ENCODE measurements at regions not wholly inside any gene's neighbourhood (a gene's known extent, or its start where the extent isn't known, plus 50 kb on each side); places are given as distances from the start of the nearest gene placed in this dataset.

- H3K9me3 ChIP-seq, result peaks cover 10% of the 10 kb centered on the region
- no peak overlapping the region for H3K27ac ChIP-seq
- DNase-seq (ENCODE audit: low spot score) (no peak), ATAC-seq (ENCODE audit: insufficient number of reproducible peaks, low FRiP score, low read depth) (no peak)
- no peak for TF ChIP-seq CTCF (IDR thresholded peaks at IDR 0.05)
- H3K27me3 ChIP-seq (replicated peaks; ENCODE audit: insufficient read depth), result no peaks in the 10 kb centered on the region
- H3K36me3 ChIP-seq, result no peaks in the 10 kb centered on the region
- no peak overlapping the region for H3K4me3 ChIP-seq
- H3K4me1 ChIP-seq (ENCODE audit: control insufficient read depth in 1 of 2, low read depth in 2 of 2), result no peaks in the 10 kb centered on the region
These were observed 335.2 kb downstream of the DTWD2 start for GRCh38 chr5:118653183-118653582.

GRCh38 chr5:118651002-118651401, 337.3 kb downstream of the DTWD2 start:
- Histone ChIP-seq H3K9me3 (no peaks in the 10 kb centered on the region), H3K27ac (no peak overlapping the region), H3K4me1 (ENCODE audit: control insufficient read depth in 1 of 2, low read depth in 2 of 2) (no peaks in the 10 kb centered on the region), H3K27me3 (replicated peaks; ENCODE audit: insufficient read depth) (no peaks in the 10 kb centered on the region), H3K4me3 (no peak overlapping the region), H3K36me3 (no peaks in the 10 kb centered on the region)
- DNase-seq (ENCODE audit: low spot score), result no peak
- no peak for ATAC-seq (ENCODE audit: insufficient number of reproducible peaks, low FRiP score, low read depth)
- TF ChIP-seq CTCF (IDR thresholded peaks at IDR 0.05), result no peak

- H3K4me1 ChIP-seq (ENCODE audit: control insufficient read depth in 1 of 2, low read depth in 2 of 2), result no peaks in the 10 kb centered on the region
- no peak overlapping the region for H3K4me3 ChIP-seq
- no peaks in the 10 kb centered on the region for H3K36me3 ChIP-seq
- no peaks in the 10 kb centered on the region for H3K27me3 ChIP-seq (replicated peaks; ENCODE audit: insufficient read depth)
- no peak for DNase-seq (ENCODE audit: low spot score)
- no peaks in the 10 kb centered on the region for H3K9me3 ChIP-seq
- ATAC-seq (ENCODE audit: insufficient number of reproducible peaks, low FRiP score, low read depth), result no peak
- TF ChIP-seq CTCF (IDR thresholded peaks at IDR 0.05), result no peak
- no peak overlapping the region for H3K27ac ChIP-seq
These were observed 340.8 kb downstream of the DTWD2 start for GRCh38 chr5:118647587-118647986.

- TF ChIP-seq CTCF (IDR thresholded peaks at IDR 0.05), result no peak
These were observed 341.4 kb downstream of the DTWD2 start for GRCh38 chr5:118646917-118647316.

GRCh38 chr5:118637947-118638670, 350.2 kb downstream of the DTWD2 start:
- Histone ChIP-seq H3K36me3 (no peaks in the 10 kb centered on the region), H3K4me1 (ENCODE audit: control insufficient read depth in 1 of 2, low read depth in 2 of 2) (no peaks in the 10 kb centered on the region), H3K9me3 (peaks cover 7% of the 10 kb centered on the region), H3K4me3 (no peak overlapping the region), H3K27ac (no peak overlapping the region), H3K27me3 (replicated peaks; ENCODE audit: insufficient read depth) (no peaks in the 10 kb centered on the region)
- no peak for TF ChIP-seq CTCF (IDR thresholded peaks at IDR 0.05)
- DNase-seq (ENCODE audit: low spot score) (no peak), ATAC-seq (ENCODE audit: insufficient number of reproducible peaks, low FRiP score, low read depth) (no peak)

More at GRCh38 chr5:118646917-118647316, 341.4 kb downstream of the DTWD2 start:
- Histone ChIP-seq H3K4me1 (ENCODE audit: control insufficient read depth in 1 of 2, low read depth in 2 of 2) (no peaks in the 10 kb centered on the region), H3K27me3 (replicated peaks; ENCODE audit: insufficient read depth) (no peaks in the 10 kb centered on the region), H3K36me3 (no peaks in the 10 kb centered on the region), H3K4me3 (no peak overlapping the region), H3K9me3 (no peaks in the 10 kb centered on the region), H3K27ac (no peak overlapping the region)
- DNase-seq (ENCODE audit: low spot score) (no peak), ATAC-seq (ENCODE audit: insufficient number of reproducible peaks, low FRiP score, low read depth) (no peak)

Measured in thoracic aorta (tissue), 2 donors.